PC-3 (cell line): ENCODE measurements at regions not wholly inside any gene's neighbourhood (a gene's known extent, or its start where the extent isn't known, plus 50 kb on each side); places are given as distances from the start of the nearest gene placed in this dataset.

Source experiments
- EZH2 ChIP-seq: fragments of 300-600 bp; sonication (generic); IDR thresholded peaks from one replicate; pipeline ENCODE4 v1.6.1; 2017; ENCODE audit warnings: antibody characterized with exemption, mild to moderate bottlenecking, low read length; ENCODE audit not compliant: unreplicated experiment
- TF ChIP-seq, protein P1 (sequence below): fragments of 300-600 bp; sonication (generic); conservative IDR thresholded peaks from 2 replicates; pipeline ENCODE4 v1.5.1; 2017; ENCODE audit warnings: antibody characterized with exemption, low read depth, mild to moderate bottlenecking, low read length

DNA sequence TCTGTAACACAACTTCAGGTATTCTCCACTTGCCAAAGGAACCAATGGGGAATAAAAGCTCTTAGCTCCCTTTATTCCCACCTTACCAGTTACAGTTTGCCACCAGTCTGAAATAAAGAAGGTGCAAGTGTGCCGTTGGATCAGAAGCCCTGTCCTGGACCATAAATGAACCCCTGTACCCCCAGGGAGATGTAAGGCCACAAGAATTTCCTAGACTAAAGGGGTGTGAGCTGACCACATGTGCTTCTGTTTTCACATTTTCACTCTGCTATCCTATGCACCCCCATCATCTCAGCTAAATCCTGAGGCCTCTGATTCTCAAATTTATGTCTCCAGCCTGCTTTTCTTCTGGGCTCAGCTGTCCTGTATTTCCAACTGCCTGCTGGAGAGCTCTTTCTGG is 221.2 kb downstream of the SPRY1 start:
- TF ChIP-seq, protein P1, sequence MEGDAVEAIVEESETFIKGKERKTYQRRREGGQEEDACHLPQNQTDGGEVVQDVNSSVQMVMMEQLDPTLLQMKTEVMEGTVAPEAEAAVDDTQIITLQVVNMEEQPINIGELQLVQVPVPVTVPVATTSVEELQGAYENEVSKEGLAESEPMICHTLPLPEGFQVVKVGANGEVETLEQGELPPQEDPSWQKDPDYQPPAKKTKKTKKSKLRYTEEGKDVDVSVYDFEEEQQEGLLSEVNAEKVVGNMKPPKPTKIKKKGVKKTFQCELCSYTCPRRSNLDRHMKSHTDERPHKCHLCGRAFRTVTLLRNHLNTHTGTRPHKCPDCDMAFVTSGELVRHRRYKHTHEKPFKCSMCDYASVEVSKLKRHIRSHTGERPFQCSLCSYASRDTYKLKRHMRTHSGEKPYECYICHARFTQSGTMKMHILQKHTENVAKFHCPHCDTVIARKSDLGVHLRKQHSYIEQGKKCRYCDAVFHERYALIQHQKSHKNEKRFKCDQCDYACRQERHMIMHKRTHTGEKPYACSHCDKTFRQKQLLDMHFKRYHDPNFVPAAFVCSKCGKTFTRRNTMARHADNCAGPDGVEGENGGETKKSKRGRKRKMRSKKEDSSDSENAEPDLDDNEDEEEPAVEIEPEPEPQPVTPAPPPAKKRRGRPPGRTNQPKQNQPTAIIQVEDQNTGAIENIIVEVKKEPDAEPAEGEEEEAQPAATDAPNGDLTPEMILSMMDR = no peak
- no peak for TF ChIP-seq EZH2
